ENCODE measurements at regions not wholly inside any gene's neighbourhood (a gene's known extent, or its start where the extent isn't known, plus 50 kb on each side); places are given as distances from the start of the nearest gene placed in this dataset.

DNA sequence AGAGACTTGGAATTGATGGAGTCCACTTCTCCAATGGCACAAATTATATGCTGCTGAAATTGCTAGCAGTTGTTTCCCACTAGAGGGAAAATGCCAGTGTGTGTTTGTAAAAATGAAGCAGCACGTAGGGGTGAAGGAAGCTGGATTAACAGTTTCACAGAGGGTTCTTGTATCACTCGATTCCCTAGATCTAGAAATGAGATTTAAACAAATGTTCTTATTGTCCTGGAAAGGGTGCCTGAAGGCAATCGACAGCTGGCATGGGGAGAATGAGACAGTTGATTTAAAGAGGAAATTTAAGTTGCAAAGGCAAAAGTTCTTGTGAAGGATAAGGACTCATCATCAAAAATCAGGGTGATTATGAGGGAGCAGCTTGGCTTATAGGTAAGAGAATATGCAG, 234.8 kb upstream of the ARPP21 start:
- FAIRE-seq: no peak

DNA sequence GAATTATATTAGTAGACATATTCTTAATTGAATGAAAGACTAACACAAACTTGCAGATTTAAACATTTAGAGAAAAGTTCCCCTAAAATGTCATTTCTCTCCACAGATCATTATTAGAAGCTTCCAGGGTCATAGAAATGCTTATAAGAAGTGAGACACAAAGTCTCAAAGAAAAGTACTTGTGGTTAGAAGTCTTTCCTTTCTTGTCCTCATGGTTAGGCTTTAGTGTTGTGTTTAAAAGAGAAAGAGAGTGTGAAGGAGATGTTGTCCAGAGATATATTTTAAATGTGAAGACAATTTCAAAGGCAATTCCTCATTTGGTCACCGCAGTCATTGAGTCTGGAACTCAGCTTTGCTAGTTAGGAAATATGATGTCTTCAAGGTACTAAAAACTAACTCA, 230.4 kb upstream of the ARPP21 start:
- Histone ChIP-seq H3K36me3 (ENCODE audit: control insufficient read depth, insufficient read depth, low read length) (no peaks in the 10 kb centered on the region), H3K4me3 (ENCODE audit: low read depth, low read length) (no peak overlapping the region), H3K27me3 (ENCODE audit: control insufficient read depth, insufficient read depth, low read length) (no peaks in the 10 kb centered on the region)
- FAIRE-seq: no peak
- TF ChIP-seq, protein P1, sequence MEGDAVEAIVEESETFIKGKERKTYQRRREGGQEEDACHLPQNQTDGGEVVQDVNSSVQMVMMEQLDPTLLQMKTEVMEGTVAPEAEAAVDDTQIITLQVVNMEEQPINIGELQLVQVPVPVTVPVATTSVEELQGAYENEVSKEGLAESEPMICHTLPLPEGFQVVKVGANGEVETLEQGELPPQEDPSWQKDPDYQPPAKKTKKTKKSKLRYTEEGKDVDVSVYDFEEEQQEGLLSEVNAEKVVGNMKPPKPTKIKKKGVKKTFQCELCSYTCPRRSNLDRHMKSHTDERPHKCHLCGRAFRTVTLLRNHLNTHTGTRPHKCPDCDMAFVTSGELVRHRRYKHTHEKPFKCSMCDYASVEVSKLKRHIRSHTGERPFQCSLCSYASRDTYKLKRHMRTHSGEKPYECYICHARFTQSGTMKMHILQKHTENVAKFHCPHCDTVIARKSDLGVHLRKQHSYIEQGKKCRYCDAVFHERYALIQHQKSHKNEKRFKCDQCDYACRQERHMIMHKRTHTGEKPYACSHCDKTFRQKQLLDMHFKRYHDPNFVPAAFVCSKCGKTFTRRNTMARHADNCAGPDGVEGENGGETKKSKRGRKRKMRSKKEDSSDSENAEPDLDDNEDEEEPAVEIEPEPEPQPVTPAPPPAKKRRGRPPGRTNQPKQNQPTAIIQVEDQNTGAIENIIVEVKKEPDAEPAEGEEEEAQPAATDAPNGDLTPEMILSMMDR (IDR thresholded peaks at IDR 0.05; ENCODE audit: insufficient read depth, low read length, severe bottlenecking): no peak
- no peak for DNase-seq (ENCODE audit: low read depth)

More for the DNA sequence above, 234.8 kb upstream of the ARPP21 start:
- no peak for DNase-seq (ENCODE audit: low read depth)
- TF ChIP-seq, protein P1 (IDR thresholded peaks at IDR 0.05; ENCODE audit: insufficient read depth, low read length, severe bottlenecking): no peak
- H3K36me3 ChIP-seq (ENCODE audit: control insufficient read depth, insufficient read depth, low read length): no peaks in the 10 kb centered on the region
- no peaks in the 10 kb centered on the region for H3K27me3 ChIP-seq (ENCODE audit: control insufficient read depth, insufficient read depth, low read length)
- no peak overlapping the region for H3K4me3 ChIP-seq (ENCODE audit: low read depth, low read length)

DNA sequence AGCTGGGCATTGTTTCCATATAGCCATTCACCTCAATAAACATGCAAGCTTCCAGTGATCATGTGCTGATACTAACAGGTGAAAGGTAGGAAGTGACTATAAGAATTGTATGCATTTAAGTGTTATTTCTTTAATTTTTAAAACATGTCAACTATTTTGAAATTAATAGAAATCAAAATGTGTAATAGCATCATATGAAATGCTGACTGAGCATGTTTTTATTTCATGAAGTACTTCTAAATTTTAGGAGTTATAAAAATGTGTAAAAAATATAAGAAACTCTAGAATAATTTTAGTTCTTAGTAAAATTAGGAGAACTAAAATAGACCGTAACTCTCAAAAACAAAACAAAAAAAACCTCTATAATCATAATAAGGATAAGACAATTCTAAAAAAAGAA, 229.3 kb upstream of the ARPP21 start:
- Histone ChIP-seq H3K36me3 (ENCODE audit: control insufficient read depth, insufficient read depth, low read length) (no peaks in the 10 kb centered on the region), H3K4me3 (ENCODE audit: low read depth, low read length) (no peak overlapping the region), H3K27me3 (ENCODE audit: control insufficient read depth, insufficient read depth, low read length) (no peaks in the 10 kb centered on the region)
- no peak for FAIRE-seq
- DNase-seq (ENCODE audit: low read depth): no peak
- TF ChIP-seq, protein P1 (IDR thresholded peaks at IDR 0.05; ENCODE audit: insufficient read depth, low read length, severe bottlenecking): no peak

DNA sequence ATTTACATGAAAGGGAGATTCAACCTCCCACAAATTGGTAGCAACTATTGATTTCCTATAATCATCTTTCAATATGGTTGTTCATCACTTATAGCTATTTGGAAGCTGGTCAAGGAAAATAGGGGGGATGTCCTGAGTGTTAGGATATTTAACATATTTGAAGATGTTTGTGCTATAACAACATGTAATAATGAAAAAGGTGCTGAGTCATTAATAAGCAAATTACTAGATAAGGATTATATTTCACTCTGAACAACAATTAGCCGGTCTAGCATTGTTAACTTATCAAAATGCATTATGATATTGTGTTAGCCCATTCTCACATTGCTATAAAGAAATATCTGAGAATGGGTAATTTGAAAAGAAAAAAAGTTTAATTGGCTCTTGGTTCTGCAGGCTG, 225.8 kb upstream of the ARPP21 start:
- Histone ChIP-seq H3K36me3 (ENCODE audit: control insufficient read depth, insufficient read depth, low read length) (no peaks in the 10 kb centered on the region), H3K27me3 (ENCODE audit: control insufficient read depth, insufficient read depth, low read length) (no peaks in the 10 kb centered on the region), H3K4me3 (ENCODE audit: low read depth, low read length) (no peak overlapping the region)
- no peak for DNase-seq (ENCODE audit: low read depth)
- FAIRE-seq: no peak
- TF ChIP-seq, protein P1 (IDR thresholded peaks at IDR 0.05; ENCODE audit: insufficient read depth, low read length, severe bottlenecking): no peak

DNA sequence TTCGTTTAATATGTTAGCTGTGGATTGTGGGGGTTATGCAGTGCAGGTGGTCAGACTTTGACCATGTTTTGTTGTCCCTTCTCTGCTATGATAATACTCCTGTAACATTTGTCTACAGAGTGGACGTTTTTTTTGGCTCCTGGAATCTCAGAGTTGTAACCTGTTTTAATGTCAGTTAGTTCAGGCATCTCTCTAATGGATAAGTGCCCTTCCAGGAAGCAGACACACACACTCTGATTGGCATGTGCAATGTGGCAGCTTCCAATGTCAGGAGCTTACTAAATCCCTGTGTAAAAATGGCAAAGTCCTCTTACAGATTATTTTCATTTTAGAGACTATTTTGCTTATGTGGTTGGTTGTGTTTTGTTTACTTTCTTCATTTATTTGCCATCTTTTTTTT, 222.2 kb upstream of the ARPP21 start:
- TF ChIP-seq, protein P1 (IDR thresholded peaks at IDR 0.05; ENCODE audit: insufficient read depth, low read length, severe bottlenecking): no peak
- Histone ChIP-seq H3K4me3 (ENCODE audit: low read depth, low read length) (no peak overlapping the region), H3K27me3 (ENCODE audit: control insufficient read depth, insufficient read depth, low read length) (no peaks in the 10 kb centered on the region), H3K36me3 (ENCODE audit: control insufficient read depth, insufficient read depth, low read length) (no peaks in the 10 kb centered on the region)
- FAIRE-seq (no peak), DNase-seq (ENCODE audit: low read depth) (no peak)

DNA sequence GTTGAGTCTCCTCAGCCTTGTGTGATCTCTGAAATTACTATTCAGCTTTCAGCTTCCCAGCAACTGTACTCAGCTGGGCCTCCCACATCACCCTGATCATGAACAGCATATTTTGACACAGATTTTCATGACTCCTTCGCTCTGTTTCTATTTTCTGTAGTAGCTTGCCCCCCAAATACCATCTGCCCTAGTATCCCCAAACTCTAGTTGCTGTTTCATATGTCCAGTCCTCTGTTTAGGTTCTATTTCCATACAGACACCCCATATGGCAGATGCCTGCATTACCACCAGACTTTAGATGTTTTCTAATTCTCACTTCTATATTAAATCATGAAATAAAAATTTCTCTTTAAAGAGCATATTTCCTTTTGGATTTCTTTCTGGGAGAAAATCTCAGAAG, 217.2 kb upstream of the ARPP21 start:
- H3K27me3 ChIP-seq (ENCODE audit: control insufficient read depth, insufficient read depth, low read length): no peaks in the 10 kb centered on the region
- H3K4me3 ChIP-seq (ENCODE audit: low read depth, low read length): no peak overlapping the region
- TF ChIP-seq, protein P1 (IDR thresholded peaks at IDR 0.05; ENCODE audit: insufficient read depth, low read length, severe bottlenecking): no peak
- FAIRE-seq (no peak), DNase-seq (ENCODE audit: low read depth) (no peak)
- H3K36me3 ChIP-seq (ENCODE audit: control insufficient read depth, insufficient read depth, low read length): no peaks in the 10 kb centered on the region
